IPS DF 4.7 (cell line): ENCODE measurements at regions not wholly inside any gene's neighbourhood (a gene's known extent, or its start where the extent isn't known, plus 50 kb on each side); places are given as distances from the start of the nearest gene placed in this dataset.
A peak's percentile ranks its signal among the peaks of the same experiment; 100 is the strongest.

Experiments used
- DNase-seq: peaks from one replicate; pipeline ENCODE4 v3.0.0-alpha.2; 2013; ENCODE audit warnings: low spot score; ENCODE audit errors: extremely low read depth

DNA sequence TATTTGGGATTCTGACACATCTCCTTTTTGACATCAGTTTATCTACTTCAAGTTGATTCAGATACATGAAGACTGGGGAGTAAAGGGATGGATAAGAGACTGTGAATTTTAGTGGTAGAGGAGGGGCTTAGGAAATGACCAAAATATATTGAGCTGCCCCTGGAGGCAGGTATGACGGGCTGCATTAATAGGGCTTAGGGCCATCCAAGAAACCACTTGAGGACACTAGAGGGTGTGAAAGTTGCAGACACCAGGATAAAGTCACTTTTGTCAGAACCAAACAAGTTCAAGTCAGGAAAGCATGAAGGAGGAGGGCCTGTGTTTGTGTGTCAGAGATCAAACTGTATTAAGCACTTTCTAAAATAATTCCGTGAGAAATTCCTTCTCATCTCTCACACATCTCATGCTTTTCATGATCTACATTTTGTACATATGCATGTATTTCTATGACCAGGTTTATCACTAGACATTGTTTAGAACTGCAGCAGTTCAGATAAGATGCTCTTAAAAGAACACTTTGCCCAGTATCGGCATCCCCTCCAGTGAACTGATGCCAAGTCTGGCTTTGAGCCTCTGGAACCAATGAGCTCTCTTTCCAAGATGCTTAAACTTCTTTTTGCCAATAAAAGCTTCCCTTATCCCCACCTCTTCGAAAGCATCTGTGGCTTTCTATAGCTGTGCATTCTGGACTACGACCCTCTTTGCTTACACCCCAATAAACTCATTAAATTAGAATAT is 136.9 kb downstream of the SLC38A1 start:
- DNase-seq: peak; percentile 53

GRCh38 chr12:46127656-46128055 is 137.3 kb upstream of the SCAF11 start:
- no peak for DNase-seq

GRCh38 chr12:46126050-46126727 is 135.8 kb upstream of the SCAF11 start:
- DNase-seq: no peak

DNA sequence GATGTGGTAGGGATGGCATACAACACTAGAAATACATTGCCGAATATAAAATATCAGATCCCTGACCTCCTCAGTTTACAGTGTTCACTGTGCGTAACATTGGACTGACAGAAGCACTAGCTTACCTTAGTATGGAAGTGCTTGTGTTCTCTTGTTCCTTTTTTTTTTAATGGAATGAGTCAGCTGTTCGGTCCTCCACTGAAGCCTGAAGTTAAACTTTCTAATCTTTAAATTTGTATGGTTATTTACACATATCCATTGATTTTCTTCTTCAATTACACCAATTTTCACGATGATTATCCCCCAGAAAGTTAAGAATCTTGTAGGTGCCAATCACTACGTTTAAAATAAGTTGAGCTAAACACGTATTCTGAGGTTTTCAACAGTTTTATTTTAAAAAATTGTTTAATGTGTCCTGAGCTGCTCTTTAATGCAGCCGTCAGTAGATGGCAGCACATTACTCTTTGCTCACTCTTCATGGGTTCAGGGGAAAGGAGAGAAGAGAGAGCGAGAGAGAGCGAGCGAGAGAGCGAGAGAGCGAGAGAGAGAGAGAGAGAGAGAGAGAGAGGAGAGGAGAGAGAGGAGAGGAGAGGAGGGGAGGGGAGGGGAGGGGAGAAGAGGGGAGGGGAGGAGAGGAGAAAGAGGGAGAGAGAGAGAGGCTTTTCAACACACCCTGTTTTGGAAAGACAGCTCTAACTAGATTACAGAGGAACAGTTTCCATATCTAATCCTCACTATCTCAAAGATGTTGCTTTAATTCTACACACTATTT is 134.7 kb upstream of the SCAF11 start:
- peak; percentile 44 for DNase-seq

DNA sequence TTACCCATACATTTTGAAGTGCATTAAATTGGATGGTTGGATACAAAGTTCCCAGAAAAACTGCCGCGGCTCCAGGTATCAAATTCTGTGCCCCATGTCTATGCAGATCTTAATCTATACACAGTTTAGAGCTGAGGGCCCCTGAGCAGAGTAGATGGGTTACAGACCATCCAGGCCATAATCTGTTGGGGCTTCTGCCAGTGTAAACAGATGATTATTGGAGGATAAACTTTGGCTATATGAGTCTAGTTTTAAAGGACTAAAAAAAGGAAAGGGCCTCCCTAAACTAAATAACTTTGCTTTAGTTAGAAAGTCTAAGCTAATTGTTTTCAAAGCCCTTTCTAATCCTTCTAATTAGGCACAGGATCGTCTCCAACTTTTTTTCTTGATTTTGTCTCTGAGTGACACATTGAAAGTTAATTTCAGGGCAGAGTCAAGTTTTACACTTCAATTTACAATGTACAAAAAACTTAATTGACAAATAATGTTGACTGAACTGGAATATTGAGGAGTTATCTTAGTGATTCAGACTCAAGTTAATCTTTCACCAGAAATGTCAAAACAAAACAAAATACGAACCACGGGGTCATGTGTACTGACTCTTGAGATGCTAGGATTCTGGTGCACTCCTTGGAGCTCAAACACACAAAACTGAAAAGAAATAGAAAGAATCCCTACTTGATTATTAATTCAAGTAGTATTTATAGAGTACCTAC is 133.9 kb upstream of the SCAF11 start:
- no peak for DNase-seq

DNA sequence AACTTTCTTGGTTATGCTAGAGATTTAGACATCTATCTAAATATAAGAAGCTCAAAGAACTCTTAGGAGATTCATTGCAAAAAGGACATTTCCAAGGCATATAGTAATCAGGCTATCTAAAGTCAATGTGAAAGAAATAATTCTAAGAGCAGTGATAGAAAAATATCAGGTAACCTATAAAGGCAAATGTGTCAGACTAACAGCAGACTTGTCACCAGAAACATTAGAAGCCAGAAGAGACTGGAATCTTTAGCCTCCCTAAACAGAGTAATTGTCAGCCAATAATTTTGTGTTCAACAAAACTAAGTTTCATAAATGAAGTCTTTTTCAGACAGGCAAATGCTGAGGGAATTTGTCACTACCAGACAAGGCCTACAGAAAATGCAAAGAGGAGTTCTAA is 122.0 kb upstream of the SCAF11 start:
- DNase-seq: no peak

- DNase-seq: no peak
Observed at GRCh38 chr12:46111715-46112114, 121.3 kb upstream of the SCAF11 start.

DNA sequence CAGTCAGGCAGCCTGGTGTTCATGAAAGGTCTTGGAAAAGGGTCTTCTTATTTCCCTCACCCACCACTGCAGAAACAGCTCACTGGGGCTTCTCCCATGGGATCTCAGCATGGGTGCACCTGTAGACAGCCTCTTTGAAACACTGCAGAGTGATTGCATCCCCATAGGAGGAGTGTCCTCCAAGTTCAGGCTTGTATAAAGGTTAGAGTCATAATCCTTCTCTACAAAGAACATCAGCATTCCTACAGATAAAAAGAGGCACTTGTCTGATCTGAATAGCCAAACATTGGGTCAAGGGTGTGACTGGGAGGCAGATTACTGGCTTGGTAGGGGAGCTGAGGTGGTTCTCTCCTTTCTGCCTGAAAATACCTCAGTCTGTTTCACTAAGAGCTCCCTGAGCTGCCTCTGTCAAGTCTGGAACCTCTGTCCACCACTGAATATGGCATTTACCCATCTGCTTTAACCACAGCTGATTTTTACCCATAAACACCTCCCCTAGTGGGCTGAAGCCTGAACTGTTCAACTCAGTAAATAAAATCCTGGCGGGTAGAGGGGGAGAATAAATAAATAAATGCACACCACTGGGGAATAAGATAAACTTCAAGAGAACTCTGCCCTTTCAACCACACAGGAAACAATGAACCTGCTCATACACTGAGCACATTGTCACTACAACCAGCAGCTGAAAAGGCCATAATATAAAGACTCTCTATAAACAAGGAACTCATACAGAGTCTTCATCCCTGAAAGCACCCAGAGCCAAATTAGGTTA is 120.7 kb upstream of the SCAF11 start:
- DNase-seq: no peak

- no peak for DNase-seq
Observed at GRCh38 chr12:46110223-46110611, 119.8 kb upstream of the SCAF11 start.

DNA sequence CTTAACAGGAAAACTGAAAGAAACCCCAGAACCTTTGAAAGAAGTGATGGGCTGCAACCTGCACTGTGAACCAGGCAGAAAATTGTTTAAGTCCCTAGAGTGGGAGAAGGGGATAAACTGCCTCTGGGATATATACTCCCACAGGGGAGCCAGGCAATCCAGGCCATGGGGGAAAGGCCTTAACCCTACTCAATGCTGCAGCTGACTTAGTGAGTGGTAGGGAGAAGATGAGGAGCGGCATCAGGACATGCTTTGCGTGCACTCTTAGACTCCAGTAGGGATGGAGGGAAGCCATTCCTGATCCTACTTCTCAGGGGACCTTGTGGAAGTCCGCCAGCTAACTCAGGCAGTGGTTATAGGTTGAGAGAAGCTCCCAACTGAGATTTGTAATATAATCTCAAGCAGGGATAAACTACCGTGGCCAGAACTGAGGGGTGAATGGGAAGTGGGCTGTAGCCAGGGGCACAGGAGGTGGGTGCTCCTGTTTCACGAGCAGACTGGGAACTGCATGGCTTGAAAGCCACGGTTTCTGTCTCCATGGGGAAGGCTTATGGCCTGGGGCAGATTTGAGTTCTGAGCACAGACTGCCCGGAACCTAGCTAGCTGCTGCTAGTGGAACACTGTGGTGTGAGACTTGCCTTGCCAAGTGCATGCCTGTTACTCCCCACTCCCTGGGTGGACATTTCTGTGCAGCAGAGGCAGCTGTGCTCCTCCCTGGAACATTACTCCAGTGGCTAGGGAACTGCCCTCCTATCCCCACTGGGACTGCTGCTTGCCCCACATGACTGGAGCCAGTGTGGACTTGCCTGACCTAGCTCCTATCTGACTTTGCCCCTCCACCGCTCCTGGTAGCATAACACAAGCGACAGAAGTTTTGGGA is 119.2 kb upstream of the SCAF11 start:
- no peak for DNase-seq

DNA sequence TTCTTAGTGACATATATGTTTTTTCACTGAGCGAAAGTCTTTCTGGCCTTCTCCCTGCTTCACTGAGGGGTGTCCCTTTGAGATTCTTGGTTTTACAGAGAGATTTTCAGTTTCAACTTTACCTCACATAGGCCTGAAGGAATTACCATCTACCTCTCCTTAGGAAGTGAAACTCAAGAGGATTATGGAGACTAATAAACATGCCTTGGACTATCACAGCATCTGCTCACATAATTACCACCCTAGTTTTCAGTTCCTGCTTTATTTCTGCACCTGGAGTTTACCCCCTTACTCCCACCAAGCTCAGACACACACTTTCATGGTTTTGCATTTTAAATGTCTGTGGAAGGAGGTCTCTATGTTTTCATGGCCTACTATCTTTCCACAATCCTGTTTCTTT is 118.3 kb upstream of the SCAF11 start:
- no peak for DNase-seq

GRCh38 chr12:46107591-46107990 is 117.2 kb upstream of the SCAF11 start:
- DNase-seq: no peak

- no peak for DNase-seq
Observed at GRCh38 chr12:46105735-46106134, 115.4 kb upstream of the SCAF11 start.

DNA sequence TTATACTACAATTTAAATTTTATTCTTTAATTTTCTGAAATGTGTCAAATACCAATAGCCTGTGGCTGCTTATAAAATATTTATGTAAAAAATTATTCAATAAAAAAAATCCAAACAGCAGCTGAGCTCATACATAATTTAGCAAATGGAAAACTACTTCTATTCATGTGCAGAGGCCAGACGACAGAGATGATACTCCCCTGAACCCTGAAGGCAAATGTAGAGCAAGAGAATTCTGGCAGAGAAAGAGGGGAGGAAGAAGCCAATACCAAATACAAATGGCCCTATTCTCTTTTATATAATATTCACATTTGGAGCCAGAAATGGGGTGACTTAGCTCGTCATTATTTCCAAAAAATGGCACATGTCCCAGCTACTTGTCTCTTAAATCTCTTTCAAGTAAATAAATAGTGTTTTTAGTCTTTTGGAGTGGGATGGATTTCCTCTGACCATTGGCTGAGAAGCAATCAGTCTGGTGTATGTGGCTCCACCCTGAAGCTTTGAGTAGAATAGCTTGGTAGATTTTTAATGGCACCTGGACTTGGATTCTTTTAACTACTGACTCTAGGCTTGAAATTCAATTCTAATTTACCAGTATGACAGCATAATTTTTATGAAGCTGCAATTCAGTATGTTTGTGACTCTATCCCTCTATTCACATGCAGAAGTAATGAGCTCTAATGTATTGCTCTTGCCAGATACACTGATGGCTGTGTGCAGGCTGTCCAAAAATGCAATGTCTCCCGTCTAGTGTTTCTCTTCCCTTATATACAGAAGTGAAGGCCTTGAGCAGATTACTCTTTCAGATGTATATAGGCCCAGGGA is 113.4 kb upstream of the SCAF11 start:
- no peak for DNase-seq

DNA sequence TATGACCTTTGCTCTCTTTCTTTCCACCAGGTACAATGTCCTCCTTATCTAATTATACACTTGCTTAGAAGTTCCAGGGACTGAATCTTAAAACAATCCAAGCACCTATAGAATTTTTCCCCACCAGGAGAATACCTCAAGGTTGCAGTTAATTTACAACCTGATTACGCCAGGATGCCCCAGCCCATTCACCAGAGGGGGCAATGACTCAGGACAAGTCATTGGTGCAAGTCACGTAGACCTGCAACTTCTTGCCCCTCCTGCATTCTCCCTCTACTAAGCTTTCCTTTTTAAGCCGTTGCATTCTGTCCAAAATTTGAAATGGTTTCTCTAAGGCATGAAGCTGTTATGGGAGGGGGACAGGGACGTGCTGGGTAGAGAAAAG is 111.1 kb upstream of the SCAF11 start:
- no peak for DNase-seq

DNA sequence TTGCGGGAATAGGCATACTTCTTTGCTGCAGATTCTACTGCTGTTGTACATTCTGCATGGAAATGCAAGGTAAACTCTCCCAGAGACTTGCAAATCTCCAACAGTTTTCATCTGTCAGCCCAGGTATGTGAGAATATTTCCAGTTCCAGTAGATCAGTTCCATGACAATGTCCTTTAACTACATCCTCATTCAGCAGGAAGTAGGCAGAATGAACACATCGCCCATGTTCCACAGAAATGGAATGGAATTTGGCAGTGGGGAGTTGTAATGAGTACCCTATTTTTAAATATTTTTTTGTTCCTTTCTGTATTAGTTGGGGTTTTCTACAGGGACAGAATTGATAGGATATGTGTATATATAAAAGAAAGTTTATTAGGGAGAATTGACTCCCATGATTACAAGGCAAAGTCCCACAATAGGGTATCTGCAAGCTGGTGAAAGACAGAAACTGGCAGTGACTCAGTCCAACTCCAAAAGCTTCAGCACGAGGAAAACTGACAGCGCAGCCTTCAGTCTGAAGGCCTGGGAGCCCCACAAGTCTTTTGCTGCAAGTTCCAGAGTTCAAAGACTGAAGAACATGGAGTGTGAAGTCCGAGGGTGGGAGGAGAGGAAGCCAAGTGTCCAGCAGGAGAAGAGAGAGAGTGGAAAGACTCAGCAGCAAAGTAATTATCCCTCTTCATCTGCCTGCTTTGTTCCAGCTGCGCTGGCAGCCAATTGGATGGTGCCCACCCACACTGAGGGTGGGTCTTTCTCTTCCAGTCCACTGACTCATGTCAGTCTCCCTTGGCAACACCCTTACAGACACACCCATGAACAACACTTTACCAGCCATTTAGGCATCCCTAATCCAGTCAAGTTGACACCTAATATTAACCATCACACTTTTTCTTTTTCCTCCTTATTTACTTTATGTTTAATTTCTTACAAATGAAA is 110.4 kb upstream of the SCAF11 start:
- no peak for DNase-seq

GRCh38 chr12:46089414-46090162 is 99.2 kb upstream of the SCAF11 start:
- DNase-seq: no peak
